Caco-2 (cell line): ENCODE measurements at regions not wholly inside any gene's neighbourhood (a gene's known extent, or its start where the extent isn't known, plus 50 kb on each side); places are given as distances from the start of the nearest gene placed in this dataset.
"Not testable (repeated sequence)": the region's sequence is repeated elsewhere in the genome, so short reads cannot be mapped to it uniquely, and the experiment has no call there.

ENCODE experiments used
- BruUV-seq: library from RNA; stranded (reverse); fragments of 400-500 nt; replicated peaks from 2 replicates; lab custom pipeline; 2021; lab: Mats Ljungman, UMichigan
- CTCF ChIA-PET: fragments of 300-600 bp; sonication (Branson Sonifier 250); formaldehyde crosslinking; loops from one replicate; lab custom pipeline; 2022; ENCODE audit warnings: antibody characterized with exemption; lab: Charles Lee
- POLR2A ChIA-PET: fragments of 300-600 bp; sonication (Branson Sonifier 250); formaldehyde crosslinking; loops from one replicate; lab custom pipeline; 2022; ENCODE audit warnings: antibody characterized with exemption; lab: Charles Lee
- DNase-seq, 2 experiments: peaks; one replicate each; pipeline versions ENCODE4 v3.0.0 to v3.0.0-alpha.2; 2020 to 2022
- H3K27me3 ChIP-seq: replicated peaks from 2 replicates; pipeline ENCODE4 v1.6.0; 2011; ENCODE audit warnings: low read length; ENCODE audit not compliant: control insufficient read depth, insufficient read depth
- H3K36me3 ChIP-seq: 2 replicates; pipeline ENCODE4 v1.5.1; 2011; ENCODE audit warnings: low read length; ENCODE audit not compliant: control insufficient read depth, insufficient read depth
- H3K4me1 ChIP-seq: fragments of 250-450 bp; sonication (Bioruptor Pico); 2 replicates; pipeline ENCODE4 v1.5.1; 2020; ENCODE audit warnings: mild to moderate bottlenecking
- H3K4me3 ChIP-seq: 2 replicates; pipeline ENCODE4 v1.5.1; 2011; ENCODE audit warnings: low read depth, mild to moderate bottlenecking, control low read depth, low read length
- H3K9me3 ChIP-seq: fragments of 250-450 bp; sonication (Bioruptor Pico); 2 replicates; pipeline ENCODE4 v1.5.1; 2020; ENCODE audit warnings: mild to moderate bottlenecking, moderate library complexity
- H3K27ac Mint-ChIP-seq: one replicate; pipeline ENCODE4 v1.8.0; 2022; ENCODE audit warnings: mixed read lengths; ENCODE audit not compliant: unreplicated experiment
- H3K27me3 Mint-ChIP-seq: one replicate; pipeline ENCODE4 v1.8.0; 2022; ENCODE audit warnings: mixed read lengths; ENCODE audit not compliant: insufficient read depth, unreplicated experiment
- H3K36me3 Mint-ChIP-seq: one replicate; pipeline ENCODE4 v1.8.0; 2022; ENCODE audit warnings: mild to moderate bottlenecking, mixed read lengths; ENCODE audit not compliant: insufficient read depth, unreplicated experiment
- H3K4me1 Mint-ChIP-seq: one replicate; pipeline ENCODE4 v1.8.0; 2022; ENCODE audit warnings: low read depth, mixed read lengths; ENCODE audit not compliant: unreplicated experiment
- H3K4me3 Mint-ChIP-seq: one replicate; pipeline ENCODE4 v1.8.0; 2022; ENCODE audit warnings: mild to moderate bottlenecking, moderate library complexity, mixed read lengths; ENCODE audit not compliant: unreplicated experiment
- H3K9me3 Mint-ChIP-seq: one replicate; pipeline ENCODE4 v1.8.0; 2022; ENCODE audit warnings: mixed read lengths; ENCODE audit not compliant: unreplicated experiment
- intact Hi-C: fragments of 100-400 bp; cut with micrococcal nuclease; formaldehyde crosslinking; loops from one replicate; pipeline ENCODE4 v1.10.0; 2022; ENCODE audit not compliant: unreplicated experiment

DNA sequence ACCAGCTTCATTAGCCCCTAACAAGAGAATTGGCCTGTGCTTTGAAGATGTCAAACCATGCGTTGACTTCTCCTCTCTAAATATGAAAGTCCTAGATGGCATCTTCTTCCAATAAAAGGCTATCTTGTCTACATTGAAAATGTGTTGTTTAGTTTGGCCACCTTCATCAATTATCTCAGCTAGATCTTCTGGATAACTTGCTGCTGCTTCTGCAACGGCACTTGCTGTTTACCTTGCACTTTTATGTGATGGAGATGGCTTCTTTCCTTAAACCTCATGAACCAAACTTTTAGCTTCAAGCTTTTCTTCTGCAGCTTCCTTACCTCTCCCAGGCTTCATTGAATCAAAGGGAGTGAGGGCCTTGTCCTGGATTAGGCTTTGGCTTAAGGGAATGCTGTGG, 58.6 kb upstream of the CSNK1E start:
- H3K4me1 Mint-ChIP-seq, H3K4me1 ChIP-seq, intact Hi-C loops, POLR2A ChIA-PET, BruUV-seq, H3K4me3 Mint-ChIP-seq, DNase-seq, CTCF ChIA-PET, H3K27me3 Mint-ChIP-seq, H3K27me3 ChIP-seq, H3K4me3 ChIP-seq, H3K36me3 ChIP-seq, H3K27ac Mint-ChIP-seq: not testable (repeated sequence)
- H3K9me3 ChIP-seq = peaks cover 14% of the 10 kb centered on the region; the same call in 1 of the 2 replicates
- Mint-ChIP-seq H3K36me3 (peaks cover 55% of the 10 kb centered on the region), H3K9me3 (peaks cover 21% of the 10 kb centered on the region)

DNA sequence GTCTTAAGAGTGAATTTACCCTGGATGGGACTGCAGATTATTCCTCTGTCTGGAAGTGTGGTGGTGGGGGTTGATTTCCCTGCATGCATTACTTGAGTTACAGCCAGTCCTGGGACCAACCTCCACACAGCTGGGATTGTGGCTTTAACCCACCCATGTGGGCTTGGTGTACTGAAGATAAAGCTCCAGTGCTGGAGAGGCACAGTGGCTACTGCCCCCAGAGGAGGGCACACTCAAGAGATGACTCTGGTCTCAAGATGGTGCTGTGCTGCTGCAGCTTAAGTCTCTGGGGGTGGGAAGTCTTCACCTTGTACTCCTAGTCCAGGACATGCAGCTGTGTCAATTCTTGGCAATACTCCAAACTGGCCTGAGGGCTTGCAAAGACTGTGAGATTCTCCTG, 57.8 kb upstream of the CSNK1E start:
- H3K4me3 ChIP-seq, H3K4me1 Mint-ChIP-seq, BruUV-seq, POLR2A ChIA-PET, H3K27me3 ChIP-seq, intact Hi-C loops, H3K36me3 ChIP-seq, H3K4me3 Mint-ChIP-seq, H3K4me1 ChIP-seq, CTCF ChIA-PET, H3K27me3 Mint-ChIP-seq, H3K27ac Mint-ChIP-seq, DNase-seq: not testable (repeated sequence)
- H3K9me3 Mint-ChIP-seq = peaks cover 21% of the 10 kb centered on the region
- peaks cover 14% of the 10 kb centered on the region; the same call in 1 of the 2 replicates for H3K9me3 ChIP-seq
- H3K36me3 Mint-ChIP-seq = peaks cover 51% of the 10 kb centered on the region

DNA sequence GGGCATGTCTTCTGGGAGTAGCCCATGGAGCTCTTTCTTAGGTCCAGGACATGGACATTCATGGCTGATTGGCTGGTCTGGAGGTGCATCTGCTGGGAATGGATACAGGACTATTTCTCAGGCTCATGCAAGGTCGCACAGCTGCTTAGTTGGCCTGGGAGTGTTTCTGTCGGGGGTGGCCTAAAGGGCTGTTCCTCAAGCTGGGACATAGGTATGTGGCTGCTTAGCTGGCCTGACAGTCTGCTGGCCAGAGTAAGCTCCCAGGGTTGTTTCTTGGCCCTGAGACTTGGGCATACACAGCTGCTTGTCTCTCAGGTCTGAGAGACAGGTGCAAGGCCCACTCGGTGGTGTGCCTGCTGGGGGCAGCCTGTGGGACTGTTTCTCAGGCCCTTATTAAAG, 57.2 kb upstream of the CSNK1E start:
- H3K4me3 ChIP-seq, H3K36me3 ChIP-seq, DNase-seq, H3K27me3 Mint-ChIP-seq, BruUV-seq, H3K4me3 Mint-ChIP-seq, H3K27ac Mint-ChIP-seq, H3K4me1 ChIP-seq, POLR2A ChIA-PET, intact Hi-C loops, H3K4me1 Mint-ChIP-seq, CTCF ChIA-PET, H3K27me3 ChIP-seq: not testable (repeated sequence)
- H3K9me3 ChIP-seq = peaks cover 14% of the 10 kb centered on the region; the same call in 1 of the 2 replicates
- peaks cover 46% of the 10 kb centered on the region for H3K36me3 Mint-ChIP-seq
- H3K9me3 Mint-ChIP-seq = peaks cover 21% of the 10 kb centered on the region

DNA sequence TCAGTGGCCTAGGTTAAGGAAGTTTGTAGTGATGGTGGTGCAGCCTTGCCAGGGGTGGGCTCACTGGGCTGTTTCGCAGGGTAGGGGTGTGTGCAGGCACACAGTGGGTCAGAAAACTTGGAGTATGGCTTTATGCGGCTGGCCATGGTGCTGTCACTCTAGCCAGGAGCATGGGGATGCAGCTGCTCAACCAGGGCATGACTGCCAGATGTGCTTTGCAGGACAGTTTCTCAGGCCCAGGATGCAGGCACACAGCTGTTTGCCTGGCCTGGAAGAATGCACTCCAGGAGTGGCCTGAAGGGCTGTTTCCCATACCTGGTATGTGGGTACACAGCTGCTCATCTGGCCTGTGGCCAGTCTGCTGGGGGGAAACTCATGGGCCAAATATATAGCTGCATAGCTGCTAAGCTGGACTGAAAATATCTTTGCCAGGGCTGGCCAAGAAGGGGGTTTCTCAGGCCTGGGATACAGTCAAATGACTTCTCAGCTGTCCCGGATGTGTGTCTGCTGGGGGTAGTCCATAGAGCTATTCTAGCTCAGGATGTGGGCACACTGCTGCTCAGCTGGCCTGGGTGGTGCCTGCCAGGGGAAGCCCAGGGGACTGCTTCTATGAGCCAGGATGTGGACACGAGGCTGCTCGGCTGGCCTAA, 56.7 kb upstream of the CSNK1E start:
- H3K27me3 ChIP-seq, H3K4me3 Mint-ChIP-seq, intact Hi-C loops, H3K4me1 ChIP-seq, H3K4me3 ChIP-seq, H3K27ac Mint-ChIP-seq, CTCF ChIA-PET, BruUV-seq, DNase-seq, POLR2A ChIA-PET, H3K4me1 Mint-ChIP-seq, H3K27me3 Mint-ChIP-seq, H3K36me3 ChIP-seq: not testable (repeated sequence)
- H3K9me3 ChIP-seq = peaks cover 14% of the 10 kb centered on the region; the same call in 1 of the 2 replicates
- Mint-ChIP-seq H3K36me3 (peaks cover 46% of the 10 kb centered on the region), H3K9me3 (peaks cover 21% of the 10 kb centered on the region)

DNA sequence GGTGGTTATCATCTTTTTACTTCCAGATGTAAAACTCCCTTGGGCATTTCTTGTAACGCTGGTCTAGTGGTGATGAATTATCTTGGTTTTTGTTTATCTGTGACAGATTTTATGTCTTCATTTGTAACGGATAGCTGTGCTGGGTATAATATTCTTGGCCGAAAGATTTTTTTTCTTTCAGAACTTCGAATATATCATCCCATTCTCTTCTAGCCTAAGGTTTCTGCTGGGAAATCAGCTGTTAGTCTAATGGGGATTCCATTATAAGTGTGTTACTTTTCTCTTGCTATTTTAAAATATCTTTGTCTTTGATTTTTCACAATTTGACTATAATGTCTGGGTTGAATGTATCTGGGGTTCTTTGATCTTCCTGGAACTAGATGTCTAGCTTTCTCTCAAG, 55.4 kb upstream of the CSNK1E start:
- H3K27me3 ChIP-seq, POLR2A ChIA-PET, H3K27ac Mint-ChIP-seq, H3K4me1 Mint-ChIP-seq, BruUV-seq, DNase-seq, H3K27me3 Mint-ChIP-seq, H3K4me3 ChIP-seq, H3K4me3 Mint-ChIP-seq, intact Hi-C loops, H3K36me3 ChIP-seq, CTCF ChIA-PET, H3K4me1 ChIP-seq: not testable (repeated sequence)
- peaks cover 36% of the 10 kb centered on the region for H3K36me3 Mint-ChIP-seq
- peaks cover 14% of the 10 kb centered on the region; the same call in 1 of the 2 replicates for H3K9me3 ChIP-seq
- peaks cover 21% of the 10 kb centered on the region for H3K9me3 Mint-ChIP-seq

DNA sequence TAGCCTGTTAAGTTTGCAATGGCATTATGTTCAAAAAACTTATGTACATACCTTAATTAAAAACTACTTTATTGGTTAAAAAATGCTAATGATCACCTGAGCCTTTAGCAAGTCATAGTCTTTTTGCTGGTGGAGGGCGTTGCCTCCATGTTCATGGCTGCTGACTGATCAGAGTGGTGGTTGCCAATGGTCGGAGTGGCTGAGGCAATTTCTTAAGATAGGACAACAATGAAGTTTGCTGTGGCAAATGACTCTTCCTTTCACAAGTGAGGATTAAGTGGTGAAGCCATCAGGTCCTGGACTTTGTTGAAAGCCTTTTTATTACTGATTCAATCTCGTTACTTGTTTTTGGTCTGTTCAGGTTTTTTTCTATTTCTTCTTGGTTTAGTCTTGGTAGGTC, 53.3 kb upstream of the CSNK1E start:
- peaks cover 27% of the 10 kb centered on the region for H3K36me3 Mint-ChIP-seq

DNA sequence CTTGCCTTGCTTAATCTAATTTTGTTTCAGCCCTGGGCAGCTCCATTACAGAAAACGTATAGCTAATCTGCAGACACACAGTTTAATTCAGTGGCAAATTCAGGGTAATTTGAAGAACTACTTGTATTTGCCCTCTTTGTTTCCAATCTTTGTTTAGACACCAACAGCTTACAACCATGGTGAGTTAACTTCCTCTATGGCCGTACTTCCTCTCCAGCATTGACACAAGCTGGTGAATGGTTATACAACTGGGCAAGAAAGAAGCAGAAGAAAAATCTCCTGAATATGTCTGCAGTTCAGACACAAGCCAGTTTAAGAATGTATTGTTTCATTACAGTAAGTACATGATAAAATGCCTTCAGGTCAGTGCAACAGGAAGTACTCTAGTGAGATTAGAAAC, 51.9 kb upstream of the CSNK1E start:
- BruUV-seq, H3K27me3 ChIP-seq, DNase-seq, H3K36me3 ChIP-seq, H3K4me3 ChIP-seq, CTCF ChIA-PET, POLR2A ChIA-PET, H3K27ac Mint-ChIP-seq, intact Hi-C loops, H3K4me1 Mint-ChIP-seq, H3K4me3 Mint-ChIP-seq, H3K27me3 Mint-ChIP-seq, H3K4me1 ChIP-seq: not testable (repeated sequence)
- H3K36me3 Mint-ChIP-seq = peaks cover 21% of the 10 kb centered on the region
- peaks cover 14% of the 10 kb centered on the region; the same call in 1 of the 2 replicates for H3K9me3 ChIP-seq
- peaks cover 21% of the 10 kb centered on the region for H3K9me3 Mint-ChIP-seq

More for the DNA sequence above, 53.3 kb upstream of the CSNK1E start:
- H3K36me3 ChIP-seq, POLR2A ChIA-PET, H3K27me3 ChIP-seq, H3K4me1 ChIP-seq, BruUV-seq, H3K4me1 Mint-ChIP-seq, DNase-seq, H3K4me3 ChIP-seq, H3K4me3 Mint-ChIP-seq, H3K27me3 Mint-ChIP-seq, intact Hi-C loops, H3K27ac Mint-ChIP-seq, CTCF ChIA-PET: not testable (repeated sequence)
- peaks cover 21% of the 10 kb centered on the region for H3K9me3 Mint-ChIP-seq
- peaks cover 14% of the 10 kb centered on the region; the same call in 1 of the 2 replicates for H3K9me3 ChIP-seq
